ENCODE measurements at regions not wholly inside any gene's neighbourhood (a gene's known extent, or its start where the extent isn't known, plus 50 kb on each side); places are given as distances from the start of the nearest gene placed in this dataset.

GRCh38 chr19:34834472-34835061 is 61.6 kb upstream of the ZNF599 start:
- TF ChIP-seq, protein P1, sequence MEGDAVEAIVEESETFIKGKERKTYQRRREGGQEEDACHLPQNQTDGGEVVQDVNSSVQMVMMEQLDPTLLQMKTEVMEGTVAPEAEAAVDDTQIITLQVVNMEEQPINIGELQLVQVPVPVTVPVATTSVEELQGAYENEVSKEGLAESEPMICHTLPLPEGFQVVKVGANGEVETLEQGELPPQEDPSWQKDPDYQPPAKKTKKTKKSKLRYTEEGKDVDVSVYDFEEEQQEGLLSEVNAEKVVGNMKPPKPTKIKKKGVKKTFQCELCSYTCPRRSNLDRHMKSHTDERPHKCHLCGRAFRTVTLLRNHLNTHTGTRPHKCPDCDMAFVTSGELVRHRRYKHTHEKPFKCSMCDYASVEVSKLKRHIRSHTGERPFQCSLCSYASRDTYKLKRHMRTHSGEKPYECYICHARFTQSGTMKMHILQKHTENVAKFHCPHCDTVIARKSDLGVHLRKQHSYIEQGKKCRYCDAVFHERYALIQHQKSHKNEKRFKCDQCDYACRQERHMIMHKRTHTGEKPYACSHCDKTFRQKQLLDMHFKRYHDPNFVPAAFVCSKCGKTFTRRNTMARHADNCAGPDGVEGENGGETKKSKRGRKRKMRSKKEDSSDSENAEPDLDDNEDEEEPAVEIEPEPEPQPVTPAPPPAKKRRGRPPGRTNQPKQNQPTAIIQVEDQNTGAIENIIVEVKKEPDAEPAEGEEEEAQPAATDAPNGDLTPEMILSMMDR (IDR thresholded peaks at IDR 0.05) = no peak
- ATAC-seq (ENCODE audit: low FRiP score) (no peak), DNase-seq (ENCODE audit: low spot score) (no peak)

DNA sequence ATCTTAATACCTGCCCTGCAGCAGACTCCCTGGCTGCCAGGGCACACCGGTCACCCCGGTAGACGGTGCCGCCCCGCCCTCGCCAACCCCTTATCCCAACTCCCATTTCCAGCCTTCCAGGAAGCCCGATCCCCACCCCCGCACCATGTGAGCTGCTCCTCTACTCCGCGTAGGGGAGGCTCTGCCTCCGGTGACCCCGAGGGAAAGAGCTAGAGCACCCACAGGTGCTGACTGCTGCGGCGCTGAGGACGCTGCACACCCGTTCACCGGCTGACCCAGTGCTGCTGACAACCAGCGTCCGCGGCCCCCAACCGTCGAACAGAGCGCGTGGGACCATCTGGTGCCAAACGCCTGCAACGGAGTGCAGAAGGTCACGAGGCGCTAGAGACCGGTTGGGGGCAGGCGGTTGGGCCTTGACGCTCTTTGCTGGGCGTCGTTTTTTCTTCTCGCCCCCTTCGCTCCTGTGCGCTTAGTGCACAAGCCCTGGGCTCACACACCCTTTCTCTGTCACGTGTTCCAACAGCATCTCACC is 59.6 kb upstream of the ZNF599 start:
- TF ChIP-seq, protein P1 (IDR thresholded peaks at IDR 0.05) = no peak
- DNase-seq (ENCODE audit: low spot score) = no peak
- no peak for ATAC-seq (ENCODE audit: low FRiP score)

DNA sequence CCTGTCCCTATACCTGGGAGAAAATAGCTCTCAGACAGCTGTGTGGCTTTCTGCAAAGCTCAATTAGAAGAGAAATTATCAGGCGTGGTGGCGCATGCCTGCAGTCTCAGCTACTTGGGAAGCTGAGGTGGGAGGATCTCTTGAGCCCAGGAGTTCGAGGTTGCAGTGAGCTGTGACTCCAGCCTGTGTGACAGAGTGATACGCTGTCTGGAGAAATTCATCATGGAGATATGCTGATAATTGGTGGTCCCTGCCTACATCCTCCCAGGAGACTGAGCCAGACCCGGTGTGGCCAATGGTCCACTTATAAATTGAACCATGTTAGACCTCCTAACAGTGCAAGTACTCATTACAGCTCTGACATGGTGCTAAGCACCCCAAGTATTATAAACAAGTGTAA is 58.7 kb upstream of the ZNF599 start:
- ATAC-seq (ENCODE audit: low FRiP score) (no peak), DNase-seq (ENCODE audit: low spot score) (no peak)
- TF ChIP-seq, protein P1 (IDR thresholded peaks at IDR 0.05) = no peak

DNA sequence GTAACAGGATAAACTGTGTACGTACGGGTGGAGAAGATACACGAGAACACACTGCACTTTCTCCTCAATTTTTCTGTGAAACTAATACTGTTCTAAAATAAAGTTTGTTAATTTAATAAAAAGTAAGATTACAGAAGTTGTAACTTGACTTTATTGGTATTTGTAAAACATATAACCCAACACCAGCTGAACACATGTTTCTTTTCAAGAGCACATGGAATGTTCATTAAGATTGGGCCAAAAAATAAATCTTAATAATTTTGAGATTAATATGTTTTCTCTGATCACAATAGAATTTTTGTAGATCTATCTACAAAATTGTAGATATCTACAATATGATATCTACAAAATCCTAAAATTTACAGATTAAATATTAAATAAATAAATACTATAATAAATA is 55.1 kb upstream of the ZNF599 start:
- no peak for DNase-seq (ENCODE audit: low spot score)
- TF ChIP-seq, protein P1 (IDR thresholded peaks at IDR 0.05) = no peak
- no peak for ATAC-seq (ENCODE audit: low FRiP score)

DNA sequence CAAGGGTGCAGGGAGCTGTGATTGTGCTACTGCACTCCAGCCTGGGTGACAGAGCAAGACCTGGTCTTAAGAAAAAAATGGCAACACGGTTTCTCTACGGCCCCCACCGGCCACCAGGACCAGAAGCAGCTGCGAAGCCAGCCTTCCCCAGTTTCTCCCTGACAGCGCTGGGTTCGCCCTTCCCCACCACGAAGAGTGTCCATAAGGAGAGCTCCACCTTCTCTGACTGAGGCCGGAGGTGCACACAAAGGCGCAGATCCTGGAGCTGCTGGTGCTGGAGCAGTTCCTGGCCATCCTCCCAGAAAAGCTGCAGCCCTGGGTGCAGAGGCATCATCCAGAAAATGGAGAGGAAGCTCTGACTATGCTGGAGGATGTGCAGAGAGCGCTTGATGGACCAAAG is 52.2 kb upstream of the ZNF599 start:
- TF ChIP-seq, protein P1 (IDR thresholded peaks at IDR 0.05) = no peak
- DNase-seq (ENCODE audit: low spot score) (no peak), ATAC-seq (ENCODE audit: low FRiP score) (no peak)

DNA sequence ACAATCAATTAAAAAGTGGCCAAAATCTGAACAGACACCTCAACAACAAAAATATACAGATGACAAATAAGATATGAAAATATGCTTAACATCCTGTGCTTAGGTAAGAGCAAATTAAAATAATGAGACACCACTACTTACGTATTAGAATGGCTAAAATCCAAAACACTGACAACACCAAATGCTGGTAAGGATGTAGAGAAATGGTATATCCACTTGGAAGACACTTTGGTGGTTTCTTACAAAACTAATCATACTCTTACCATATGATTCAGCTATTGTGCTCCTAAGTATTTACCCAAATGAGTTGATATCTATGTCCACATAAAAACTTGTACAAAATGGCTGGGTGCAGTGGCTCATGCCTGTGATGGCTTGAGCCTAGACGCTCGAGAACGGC is 51.7 kb upstream of the ZNF599 start:
- DNase-seq (ENCODE audit: low spot score) (no peak), ATAC-seq (ENCODE audit: low FRiP score) (no peak)
- TF ChIP-seq, protein P1 (IDR thresholded peaks at IDR 0.05) = no peak

All from omental fat pad (tissue), 3 donors.